ENCODE measurements at regions not wholly inside any gene's neighbourhood (a gene's known extent, or its start where the extent isn't known, plus 50 kb on each side); places are given as distances from the start of the nearest gene placed in this dataset.

DNA sequence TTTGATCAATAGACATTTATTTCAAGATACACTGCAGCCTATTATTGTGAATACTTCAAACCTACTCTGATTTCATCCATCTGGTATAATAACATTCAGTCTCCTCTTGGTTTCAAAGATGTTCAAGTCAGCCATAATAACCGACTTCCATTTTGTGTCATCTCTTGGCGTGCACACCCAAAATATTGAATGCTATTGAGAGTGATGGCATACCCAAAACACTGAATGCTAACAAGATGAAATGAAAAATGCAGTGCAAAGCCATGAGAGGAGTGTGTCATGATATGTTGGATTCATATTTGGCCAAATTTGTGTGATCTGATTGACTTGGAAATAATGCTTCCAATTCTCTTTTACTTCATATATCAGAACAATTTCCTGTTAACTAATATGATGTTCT is 181.2 kb upstream of the PCDH17 start:
- H3K4me3 ChIP-seq (ENCODE audit: low read depth, low read length): no peak overlapping the region
- in situ Hi-C loops (cut with HindIII; ENCODE audit: low sequenced_read_pairs): no loop called here
- TF ChIP-seq, protein P1, sequence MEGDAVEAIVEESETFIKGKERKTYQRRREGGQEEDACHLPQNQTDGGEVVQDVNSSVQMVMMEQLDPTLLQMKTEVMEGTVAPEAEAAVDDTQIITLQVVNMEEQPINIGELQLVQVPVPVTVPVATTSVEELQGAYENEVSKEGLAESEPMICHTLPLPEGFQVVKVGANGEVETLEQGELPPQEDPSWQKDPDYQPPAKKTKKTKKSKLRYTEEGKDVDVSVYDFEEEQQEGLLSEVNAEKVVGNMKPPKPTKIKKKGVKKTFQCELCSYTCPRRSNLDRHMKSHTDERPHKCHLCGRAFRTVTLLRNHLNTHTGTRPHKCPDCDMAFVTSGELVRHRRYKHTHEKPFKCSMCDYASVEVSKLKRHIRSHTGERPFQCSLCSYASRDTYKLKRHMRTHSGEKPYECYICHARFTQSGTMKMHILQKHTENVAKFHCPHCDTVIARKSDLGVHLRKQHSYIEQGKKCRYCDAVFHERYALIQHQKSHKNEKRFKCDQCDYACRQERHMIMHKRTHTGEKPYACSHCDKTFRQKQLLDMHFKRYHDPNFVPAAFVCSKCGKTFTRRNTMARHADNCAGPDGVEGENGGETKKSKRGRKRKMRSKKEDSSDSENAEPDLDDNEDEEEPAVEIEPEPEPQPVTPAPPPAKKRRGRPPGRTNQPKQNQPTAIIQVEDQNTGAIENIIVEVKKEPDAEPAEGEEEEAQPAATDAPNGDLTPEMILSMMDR (IDR thresholded peaks at IDR 0.05; ENCODE audit: low read depth, low read length, missing control alignments): no peak
- DNase-seq (ENCODE audit: low read depth): no peak

DNA sequence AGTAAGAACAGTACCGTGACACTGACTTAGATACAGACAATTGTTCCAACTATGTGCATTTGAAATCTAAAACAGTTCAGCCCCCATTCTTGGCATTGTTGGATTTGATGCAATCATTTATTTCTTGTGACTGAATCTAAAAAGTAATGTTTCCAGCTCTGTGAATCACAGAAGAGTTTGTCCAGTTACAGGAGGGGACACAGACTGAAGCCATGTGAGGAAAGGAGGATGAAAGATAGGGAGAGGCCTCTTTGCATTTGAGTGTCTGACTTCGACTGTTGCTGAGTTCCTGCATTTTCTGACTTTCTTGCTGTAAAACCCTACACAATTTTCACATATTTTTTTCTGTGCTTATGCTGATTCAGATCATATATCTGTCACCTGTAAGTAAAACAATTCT is 179.3 kb upstream of the PCDH17 start:
- in situ Hi-C loops (cut with HindIII; ENCODE audit: low sequenced_read_pairs): no loop called here
- no peak overlapping the region for H3K4me3 ChIP-seq (ENCODE audit: low read depth, low read length)
- DNase-seq (ENCODE audit: low read depth): no peak
- TF ChIP-seq, protein P1 (IDR thresholded peaks at IDR 0.05; ENCODE audit: low read depth, low read length, missing control alignments): no peak

DNA sequence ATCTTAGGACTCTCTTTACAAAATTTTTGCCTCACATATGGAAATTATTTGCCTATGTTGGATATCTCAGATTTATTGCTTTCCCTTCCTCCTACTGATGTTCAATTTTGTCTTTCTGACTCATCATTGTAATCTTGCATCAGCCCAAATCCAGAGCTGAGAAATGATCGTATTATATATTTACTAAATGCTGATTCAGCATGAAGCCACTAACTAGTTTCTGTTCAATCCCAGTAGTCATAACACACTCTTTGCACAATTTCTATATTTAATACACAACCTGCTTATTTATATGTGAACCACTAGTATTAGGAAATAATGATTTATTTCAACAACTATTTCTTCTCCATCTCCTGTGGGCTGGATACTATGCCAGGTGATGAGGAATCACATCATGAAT is 161.1 kb upstream of the PCDH17 start:
- DNase-seq (ENCODE audit: low read depth): no peak
- H3K4me3 ChIP-seq (ENCODE audit: low read depth, low read length): no peak overlapping the region
- TF ChIP-seq, protein P1 (IDR thresholded peaks at IDR 0.05; ENCODE audit: low read depth, low read length, missing control alignments): no peak
- in situ Hi-C loops (cut with HindIII; ENCODE audit: low sequenced_read_pairs): no loop called here

DNA sequence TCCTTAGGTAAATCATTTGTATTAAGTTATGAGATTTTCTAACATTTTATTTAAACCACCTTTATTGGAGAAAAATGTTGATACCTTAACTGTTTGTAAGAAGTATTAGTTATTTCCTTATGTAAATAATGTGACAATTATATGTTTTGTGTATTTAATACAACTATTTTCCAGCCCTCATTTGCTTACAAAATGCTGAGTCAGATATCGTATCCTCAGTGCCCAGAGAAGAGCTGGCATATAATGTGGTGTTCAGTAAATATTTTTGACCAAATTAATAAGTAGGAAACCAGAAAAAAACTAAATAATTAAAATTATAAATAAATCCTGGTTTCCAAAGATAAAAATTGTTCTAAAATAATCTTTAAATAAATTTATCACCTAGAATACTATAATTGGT is 140.2 kb upstream of the PCDH17 start:
- TF ChIP-seq, protein P1 (IDR thresholded peaks at IDR 0.05; ENCODE audit: low read depth, low read length, missing control alignments): no peak
- no peak overlapping the region for H3K4me3 ChIP-seq (ENCODE audit: low read depth, low read length)
- DNase-seq (ENCODE audit: low read depth): no peak
- in situ Hi-C loops (cut with HindIII; ENCODE audit: low sequenced_read_pairs): no loop called here

DNA sequence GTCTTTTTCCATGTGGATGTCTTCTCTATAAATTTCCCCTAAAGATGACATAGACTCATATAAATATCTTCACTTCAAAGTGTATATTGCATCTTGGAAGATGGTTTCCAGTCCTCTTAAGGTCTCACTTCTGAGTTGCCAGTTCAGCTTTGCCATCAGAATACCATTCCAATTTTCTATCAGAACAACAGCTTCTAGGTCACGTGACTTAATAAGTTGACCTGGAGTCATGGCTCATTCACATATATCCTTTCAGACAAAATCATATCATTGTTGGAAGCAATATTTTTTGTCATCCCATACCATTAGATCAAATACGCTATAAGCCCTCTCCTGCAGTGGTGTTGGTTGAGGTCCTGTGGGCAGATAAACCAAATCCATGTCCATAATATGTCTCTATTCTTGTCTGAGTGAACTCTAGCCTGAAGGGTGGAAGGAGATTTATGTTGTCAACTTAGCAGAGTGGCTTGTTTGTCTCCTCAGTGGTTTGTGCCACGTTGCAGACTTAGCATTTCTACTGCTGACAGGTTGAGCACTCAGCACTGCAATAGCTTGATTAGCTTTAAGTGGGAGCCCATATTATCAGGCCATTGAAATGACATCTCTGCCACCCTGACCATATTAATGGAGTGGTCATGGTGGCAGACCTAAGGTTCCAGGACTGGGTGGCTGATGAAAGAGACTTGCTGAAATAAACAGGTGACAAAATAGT is 123.6 kb upstream of the PCDH17 start:
- no peak for DNase-seq (ENCODE audit: low read depth)
- TF ChIP-seq, protein P1 (IDR thresholded peaks at IDR 0.05; ENCODE audit: low read depth, low read length, missing control alignments): no peak
- no peak overlapping the region for H3K4me3 ChIP-seq (ENCODE audit: low read depth, low read length)
- in situ Hi-C loops (cut with HindIII; ENCODE audit: low sequenced_read_pairs): no loop called here

DNA sequence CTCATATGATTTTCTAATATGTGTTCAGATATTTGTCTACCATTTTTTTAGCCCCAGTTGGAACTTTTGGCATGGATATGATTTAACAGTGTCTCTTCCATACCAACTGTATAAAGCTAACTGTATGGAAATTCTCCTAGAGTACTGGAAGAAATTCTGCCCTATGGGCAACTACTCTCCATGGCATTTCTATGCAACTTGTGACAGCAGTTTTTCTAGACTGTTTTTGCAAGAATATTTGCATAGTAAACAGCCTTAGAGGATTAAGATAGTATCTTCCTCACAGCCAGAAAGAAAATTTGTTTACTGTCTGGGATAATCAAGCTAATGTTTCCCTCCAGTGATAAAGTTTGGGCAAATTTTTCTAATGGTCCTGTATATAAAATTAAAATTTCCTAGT is 119.9 kb upstream of the PCDH17 start:
- TF ChIP-seq, protein P1 (IDR thresholded peaks at IDR 0.05; ENCODE audit: low read depth, low read length, missing control alignments): no peak
- no peak for DNase-seq (ENCODE audit: low read depth)
- H3K4me3 ChIP-seq (ENCODE audit: low read depth, low read length): no peak overlapping the region
- in situ Hi-C loops (cut with HindIII; ENCODE audit: low sequenced_read_pairs): no loop called here
